ENCODE measurements at regions not wholly inside any gene's neighbourhood (a gene's known extent, or its start where the extent isn't known, plus 50 kb on each side); places are given as distances from the start of the nearest gene placed in this dataset.

DNA sequence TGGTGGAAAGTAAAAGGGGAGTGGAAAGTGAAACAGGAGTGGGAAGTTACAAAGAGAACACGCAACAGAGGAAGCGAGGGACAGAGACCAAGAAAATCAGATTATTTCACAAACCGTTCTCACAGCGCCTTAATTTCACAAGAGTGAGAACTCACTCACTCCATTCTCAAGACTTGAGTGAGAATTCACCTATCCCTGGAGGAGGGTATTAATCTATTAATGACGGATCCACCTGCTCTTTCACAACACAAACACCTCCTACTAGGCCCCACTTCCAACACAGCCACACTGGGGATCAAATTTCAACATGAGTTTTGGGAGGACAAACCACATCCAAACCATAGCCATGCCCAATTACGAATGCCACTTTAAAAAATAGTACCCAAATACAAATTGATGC, 297.6 kb downstream of the GPAM start:
- no peak for TF ChIP-seq CTCF (IDR thresholded peaks at IDR 0.05)
- TF ChIP-seq POLR2A (IDR thresholded peaks at IDR 0.05): no peak

All from lower leg skin (tissue), 3 donors.